ENCODE measurements at regions not wholly inside any gene's neighbourhood (a gene's known extent, or its start where the extent isn't known, plus 50 kb on each side); places are given as distances from the start of the nearest gene placed in this dataset.

- intact Hi-C loops (cut with DNase I) = no loop called here
These were observed 308.7 kb downstream of the LRATD1 start for GRCh38 chr2:14941151-14941631.

GRCh38 chr2:14942987-14943386, 310.5 kb downstream of the LRATD1 start:
- intact Hi-C loops (cut with DNase I) = no loop called here
- no peaks in the 10 kb centered on the region for H3K27me3 ChIP-seq
- H3K4me3 ChIP-seq = no peak overlapping the region
- H3K4me1 ChIP-seq = peaks cover 0 to 8% (median 7%) of the 10 kb centered on the region in 4 donors
- 89% methylated on average over 3 of the region's 3 CpGs for WGBS
- peak; percentile 8 for DNase-seq (ENCODE audit: extremely low spot score)
- H3K27ac ChIP-seq (replicated peaks in 1 of 4) = no peak overlapping the region
- H3K36me3 ChIP-seq = no peaks in the 10 kb centered on the region
- peaks cover 0 to 13% (median 2%) of the 10 kb centered on the region in 4 donors for H3K9me3 ChIP-seq
- no peak for TF ChIP-seq POLR2A (IDR thresholded peaks at IDR 0.05; ENCODE audit: low read depth)
- no peak for TF ChIP-seq EP300 (IDR thresholded peaks at IDR 0.05)
- no peak for TF ChIP-seq CTCF (IDR thresholded peaks at IDR 0.05)
- TF ChIP-seq POLR2AphosphoS5 (IDR thresholded peaks at IDR 0.05) = no peak

More at GRCh38 chr2:14941151-14941631, 308.7 kb downstream of the LRATD1 start:
- Histone ChIP-seq H3K27me3 (no peaks in the 10 kb centered on the region), H3K36me3 (no peaks in the 10 kb centered on the region), H3K9me3 (peaks cover 0 to 21% (median 2%) of the 10 kb centered on the region in 4 donors), H3K27ac (replicated peaks in 1 of 4) (no peak overlapping the region), H3K4me1 (peaks cover 0 to 8% (median 7%) of the 10 kb centered on the region in 4 donors), H3K4me3 (no peak overlapping the region)
- TF ChIP-seq POLR2A (IDR thresholded peaks at IDR 0.05; ENCODE audit: low read depth) (no peak), CTCF (IDR thresholded peaks at IDR 0.05) (no peak), EP300 (IDR thresholded peaks at IDR 0.05) (no peak), POLR2AphosphoS5 (IDR thresholded peaks at IDR 0.05) (no peak)
- WGBS = 33% methylated on average over 2 of the region's 4 CpGs
- DNase-seq (ENCODE audit: extremely low spot score) = peak; percentile 87

GRCh38 chr2:14944562-14945346, 312.2 kb downstream of the LRATD1 start:
- Histone ChIP-seq H3K27me3 (no peaks in the 10 kb centered on the region), H3K36me3 (no peaks in the 10 kb centered on the region), H3K9me3 (peaks cover 0 to 9% (median 2%) of the 10 kb centered on the region in 4 donors), H3K4me3 (no peak overlapping the region), H3K4me1 (peaks cover 0 to 8% (median 7%) of the 10 kb centered on the region in 4 donors), H3K27ac (replicated peaks in 1 of 4) (no peak overlapping the region)
- TF ChIP-seq EP300 (IDR thresholded peaks at IDR 0.05) = no peak
- TF ChIP-seq POLR2A (IDR thresholded peaks at IDR 0.05; ENCODE audit: low read depth) = no peak
- TF ChIP-seq CTCF (IDR thresholded peaks at IDR 0.05) = no peak
- TF ChIP-seq POLR2AphosphoS5 (IDR thresholded peaks at IDR 0.05) = no peak
- intact Hi-C loops (cut with DNase I) = no loop called here
- 67% methylated on average over 7 of the region's 7 CpGs for WGBS
- DNase-seq (ENCODE audit: extremely low spot score) = peak; percentile 12

GRCh38 chr2:14951569-14952285, 319.2 kb downstream of the LRATD1 start:
- peak; percentile 84 for DNase-seq (ENCODE audit: extremely low spot score)
- Histone ChIP-seq H3K9me3 (no peaks in the 10 kb centered on the region), H3K27me3 (no peaks in the 10 kb centered on the region), H3K36me3 (no peaks in the 10 kb centered on the region), H3K27ac (replicated peaks in 1 of 4) (no peak overlapping the region), H3K4me1 (no peaks in the 10 kb centered on the region), H3K4me3 (no peak overlapping the region)
- TF ChIP-seq POLR2AphosphoS5 (IDR thresholded peaks at IDR 0.05) (no peak), POLR2A (IDR thresholded peaks at IDR 0.05; ENCODE audit: low read depth) (no peak), EP300 (IDR thresholded peaks at IDR 0.05) (no peak), CTCF (IDR thresholded peaks at IDR 0.05) (no peak)
- intact Hi-C loops (cut with DNase I) = no loop called here
- 91% methylated on average over 5 of the region's 5 CpGs for WGBS
